NCI-H510A treated with DMSO at 0.1 percent for 48 hours (cell line): ENCODE measurements at regions not wholly inside any gene's neighbourhood (a gene's known extent, or its start where the extent isn't known, plus 50 kb on each side); places are given as distances from the start of the nearest gene placed in this dataset.

Experiments used
- DNase-seq: peaks from one replicate; lab custom pipeline; 2025; lab: John Stamatoyannopoulos, UW

DNA sequence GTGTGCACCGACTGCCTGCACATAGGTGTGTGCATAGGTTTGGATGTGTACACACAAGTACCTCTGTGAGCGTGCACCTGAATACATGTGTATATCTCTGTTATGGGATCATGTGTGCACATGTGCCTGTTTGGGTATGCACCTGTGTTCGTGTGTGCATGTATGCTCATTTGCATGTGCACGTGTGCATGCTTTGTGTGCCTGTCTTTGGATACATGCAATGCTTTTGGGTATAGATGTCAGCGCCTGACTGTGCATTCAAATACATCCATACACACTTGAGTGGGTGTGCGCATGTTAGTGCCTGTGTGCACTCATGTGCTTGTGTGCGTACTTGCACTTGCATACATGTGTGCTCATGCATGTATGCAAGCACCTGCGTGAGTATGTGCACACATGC, 258.1 kb downstream of the IRX2 start:
- no peak for DNase-seq

- no peak for DNase-seq
Measured at GRCh38 chr5:2492476-2492875, 259.0 kb downstream of the IRX2 start.

DNA sequence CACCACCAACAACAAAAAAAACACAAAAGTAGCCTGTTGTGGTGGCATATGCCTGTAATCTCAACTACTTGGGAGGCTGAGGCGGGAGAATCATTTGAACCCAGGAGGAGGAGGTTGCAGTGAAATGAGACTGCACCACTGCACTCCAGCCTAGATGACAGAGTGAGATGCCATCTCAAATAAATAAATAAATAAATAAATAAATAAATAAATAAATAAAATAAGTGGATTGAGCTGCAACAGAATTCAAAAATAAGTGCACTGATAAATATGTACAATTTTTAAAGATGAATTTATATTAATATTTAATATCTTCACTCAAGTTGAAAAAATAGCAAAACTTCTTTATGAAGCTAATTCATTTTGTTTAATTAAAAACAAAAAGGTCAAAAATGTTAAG, 259.6 kb downstream of the IRX2 start:
- DNase-seq, result no peak

DNA sequence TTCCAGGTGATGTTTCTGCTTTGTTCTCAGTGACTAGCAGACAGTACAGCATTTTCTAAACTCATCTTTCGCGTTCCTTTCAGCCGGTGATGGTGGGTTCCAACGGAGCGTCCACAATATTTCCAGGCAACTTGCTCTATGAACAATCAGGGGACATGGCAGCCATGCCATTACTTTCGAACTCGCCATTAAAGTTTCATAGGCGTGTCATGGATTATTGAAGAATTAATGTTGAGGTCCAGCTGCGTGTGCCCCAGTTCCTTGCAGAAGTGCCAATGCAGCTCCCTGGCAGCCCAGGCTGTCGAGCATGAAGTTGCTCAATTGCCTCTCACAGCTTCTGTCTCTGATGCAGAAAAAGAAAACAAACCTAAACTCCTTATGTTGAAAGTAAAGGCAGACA, 262.2 kb downstream of the IRX2 start:
- DNase-seq, result no peak

GRCh38 chr5:2488593-2488992, 262.9 kb downstream of the IRX2 start:
- DNase-seq, result no peak

GRCh38 chr5:2487152-2487763, 264.2 kb downstream of the IRX2 start:
- DNase-seq, result no peak

- no peak for DNase-seq
Measured at GRCh38 chr5:2486373-2486772, 265.1 kb downstream of the IRX2 start.

- no peak for DNase-seq
Measured at GRCh38 chr5:2482778-2483177, 268.7 kb downstream of the IRX2 start.

DNA sequence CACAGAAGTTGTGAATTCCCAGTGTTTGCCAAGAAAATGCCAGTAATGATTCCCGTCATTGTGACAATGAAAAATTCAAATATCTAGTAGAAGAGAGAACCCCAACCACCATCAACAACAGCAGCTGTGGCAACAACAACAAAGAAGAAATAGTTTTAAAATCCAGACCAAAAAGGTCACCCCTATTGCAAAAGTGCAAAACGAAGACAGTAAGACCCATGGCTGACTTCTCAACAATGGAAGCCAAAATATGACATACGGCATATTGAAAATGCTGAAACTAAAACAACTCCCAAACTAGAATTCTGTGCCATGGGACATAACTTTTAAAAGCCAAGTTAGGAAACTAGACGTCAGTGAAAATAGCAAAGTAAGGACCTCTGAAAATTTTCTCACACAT, 270.6 kb downstream of the IRX2 start:
- no peak for DNase-seq

DNA sequence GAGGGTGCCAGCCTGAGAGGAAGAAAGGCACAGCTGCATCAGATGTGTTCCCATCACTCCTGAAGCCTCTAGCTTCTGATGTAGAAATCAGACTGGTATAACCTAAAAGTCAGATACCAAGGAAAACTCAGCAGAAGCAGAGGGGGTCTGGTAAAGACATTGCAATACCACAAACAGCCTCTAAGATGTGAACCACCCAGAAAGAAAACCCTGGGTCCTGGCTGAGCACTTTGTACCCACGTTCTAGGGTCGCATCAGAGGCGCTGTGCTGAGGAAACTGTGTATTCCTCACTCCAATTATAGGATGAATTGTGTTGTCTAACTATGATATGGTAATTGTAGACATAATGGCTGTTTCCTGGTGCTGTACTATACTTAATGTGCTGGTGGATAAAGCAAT, 275.6 kb downstream of the IRX2 start:
- no peak for DNase-seq

DNA sequence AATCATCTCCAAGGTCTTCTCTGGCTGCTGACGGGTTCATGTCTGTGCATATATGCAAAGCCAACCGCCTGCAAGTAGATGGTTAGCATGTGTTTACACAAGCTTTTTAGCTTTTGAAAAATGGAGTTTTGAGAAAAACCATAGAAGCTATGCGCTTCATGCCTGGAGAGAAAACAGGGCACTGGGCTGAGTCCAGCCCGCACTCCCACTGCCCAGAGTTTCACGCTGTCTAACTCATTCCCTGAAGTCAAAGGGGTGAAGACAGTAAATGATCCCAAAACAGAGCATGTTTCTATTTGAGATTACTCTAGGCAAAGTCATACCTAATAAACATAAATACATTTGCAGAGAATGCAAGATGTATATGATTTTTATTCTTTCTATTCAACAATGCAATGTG, 278.8 kb downstream of the IRX2 start:
- DNase-seq, result no peak

DNA sequence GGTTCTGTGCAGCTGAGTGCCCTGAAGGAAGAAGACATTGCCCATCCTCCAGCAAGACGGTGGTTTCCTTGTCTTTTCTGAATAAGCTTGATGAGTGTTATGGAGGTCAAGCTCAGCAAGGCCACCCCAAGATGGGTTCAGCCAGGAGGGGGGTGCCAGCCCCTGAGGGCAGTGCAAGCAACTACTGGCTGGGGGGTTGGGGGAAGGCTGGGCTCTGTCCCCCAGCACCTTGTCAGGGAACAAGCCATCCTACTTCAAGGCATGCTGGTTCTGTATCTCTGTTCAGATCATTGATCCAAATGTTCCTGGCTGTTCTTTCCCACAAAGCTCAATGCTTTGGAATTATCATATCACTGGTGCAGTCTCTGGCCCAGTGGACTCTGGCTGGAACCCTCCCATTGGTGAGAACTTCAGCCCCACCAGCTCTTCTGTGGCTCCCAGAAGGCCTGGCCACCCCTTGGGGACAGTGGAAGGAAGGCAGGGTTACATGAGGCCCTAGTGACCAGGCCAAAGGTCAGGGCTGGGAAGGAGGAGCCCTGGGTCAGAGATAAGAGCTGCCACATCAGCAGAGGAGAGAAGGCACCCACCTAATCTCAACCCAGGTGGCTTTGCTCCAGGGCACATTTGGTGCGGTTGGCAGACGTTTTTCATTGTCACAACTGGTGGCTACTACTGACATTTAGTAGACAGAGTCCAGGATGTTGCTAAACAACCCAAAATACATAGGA, 280.2 kb downstream of the IRX2 start:
- no peak for DNase-seq

DNA sequence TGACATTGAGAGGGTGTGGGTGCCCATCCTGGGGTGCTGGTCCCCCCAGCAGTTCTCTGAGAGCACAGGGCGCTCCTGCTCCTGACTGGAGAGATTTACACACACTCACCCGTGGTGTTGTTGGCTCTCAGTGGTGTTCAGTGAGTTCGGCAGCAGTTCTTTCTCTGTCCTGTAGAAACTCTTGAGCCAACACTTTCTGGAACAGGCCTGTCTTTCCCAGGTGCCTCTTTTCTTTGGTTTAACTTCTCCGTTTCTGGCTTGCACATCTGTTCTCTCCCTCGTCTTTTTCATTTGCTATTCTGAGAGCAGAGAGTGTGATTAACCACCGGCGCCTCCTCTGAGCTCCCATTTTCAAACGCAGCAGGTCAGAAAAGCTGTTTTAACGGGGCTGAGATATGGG, 284.5 kb downstream of the IRX2 start:
- DNase-seq, result no peak

- DNase-seq, result no peak
Measured at GRCh38 chr5:2465383-2465782, 286.1 kb downstream of the IRX2 start.

- no peak for DNase-seq
Measured at GRCh38 chr5:2464141-2464540, 287.3 kb downstream of the IRX2 start.

DNA sequence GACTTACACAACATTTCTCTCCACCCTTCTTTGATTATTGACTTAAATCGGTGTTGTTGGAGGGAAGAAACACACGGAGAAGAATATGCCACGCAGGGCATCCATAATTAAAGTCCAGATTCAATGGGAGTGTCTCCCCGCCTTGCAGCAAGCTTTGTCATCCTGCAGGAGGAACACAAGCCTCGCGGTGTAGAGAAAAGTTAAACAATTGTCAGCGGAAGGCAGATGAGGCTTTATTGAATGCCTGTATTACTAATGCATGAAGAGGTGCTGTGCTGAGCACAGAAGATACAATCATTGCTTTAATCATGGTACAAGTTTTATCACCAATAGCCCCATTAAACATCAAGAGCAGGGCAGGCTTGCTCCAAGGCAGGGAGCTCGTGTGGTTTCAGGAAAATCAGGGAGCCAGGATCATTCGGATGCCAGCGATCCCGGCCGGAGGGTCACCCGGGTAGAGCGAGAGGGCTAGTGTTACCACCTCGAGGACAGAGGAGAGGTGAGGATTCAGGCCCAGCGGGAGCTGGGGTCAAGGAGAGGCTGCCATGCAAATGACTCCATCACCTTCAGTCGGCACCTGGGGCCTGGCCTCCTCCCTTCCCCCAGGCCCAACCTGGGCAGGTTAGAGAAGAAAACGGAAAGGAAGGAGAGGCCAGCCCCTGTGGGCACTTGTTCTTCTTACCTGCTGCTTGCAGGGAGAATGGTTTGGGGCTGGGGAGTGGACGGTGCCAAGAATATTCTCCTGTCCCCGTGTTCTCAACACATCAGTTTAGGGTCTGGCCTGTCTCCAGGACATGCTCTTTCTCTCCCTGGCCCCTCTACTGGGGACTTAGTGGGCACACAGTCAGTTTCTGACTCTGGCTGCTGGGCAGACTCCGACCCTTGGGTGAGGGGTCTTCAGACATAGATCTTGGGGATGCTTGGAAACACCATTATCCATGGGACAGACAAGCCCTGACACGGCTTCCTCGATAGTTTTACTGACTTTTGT, 289.5 kb downstream of the IRX2 start:
- no peak for DNase-seq

- DNase-seq, result no peak
Measured at GRCh38 chr5:2460098-2460497, 291.4 kb downstream of the IRX2 start.

DNA sequence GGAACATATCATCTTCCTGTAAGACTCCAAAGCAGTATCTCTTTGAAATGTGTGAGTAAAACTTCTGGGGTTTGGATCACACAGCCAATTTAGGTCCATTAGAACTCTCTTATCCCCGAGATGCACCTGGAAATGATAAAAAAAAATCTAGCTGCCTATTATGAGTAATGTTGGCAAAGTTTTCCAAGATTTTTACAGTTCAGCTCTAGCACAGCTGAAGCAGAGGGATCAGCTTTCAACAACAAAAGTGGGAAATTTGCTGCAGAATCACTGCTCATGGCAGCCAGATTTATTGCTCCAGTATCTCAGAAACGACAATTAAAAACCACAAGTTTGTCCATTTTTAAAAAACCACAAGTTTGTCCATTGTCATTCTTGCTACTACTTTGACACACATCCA, 292.2 kb downstream of the IRX2 start:
- no peak for DNase-seq

DNA sequence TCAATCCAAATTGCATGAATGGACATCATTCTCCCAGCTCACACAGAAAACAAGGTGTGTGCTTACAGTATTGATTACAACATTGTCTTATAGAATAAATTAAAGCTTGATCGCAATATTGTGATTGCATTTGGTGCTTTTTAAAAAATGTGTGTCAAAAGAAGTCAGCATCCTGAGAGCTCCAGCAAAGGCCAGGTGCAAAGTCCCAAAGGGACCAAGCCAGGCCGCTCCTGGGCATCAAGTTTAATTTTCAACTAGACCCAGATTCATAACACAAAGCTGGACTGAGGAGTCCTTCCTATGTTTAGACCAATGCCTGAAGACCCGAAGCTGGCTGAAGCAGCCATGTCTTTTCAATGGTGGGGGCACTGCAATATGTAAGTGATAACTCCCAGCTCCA, 295.6 kb downstream of the IRX2 start:
- DNase-seq, result no peak

DNA sequence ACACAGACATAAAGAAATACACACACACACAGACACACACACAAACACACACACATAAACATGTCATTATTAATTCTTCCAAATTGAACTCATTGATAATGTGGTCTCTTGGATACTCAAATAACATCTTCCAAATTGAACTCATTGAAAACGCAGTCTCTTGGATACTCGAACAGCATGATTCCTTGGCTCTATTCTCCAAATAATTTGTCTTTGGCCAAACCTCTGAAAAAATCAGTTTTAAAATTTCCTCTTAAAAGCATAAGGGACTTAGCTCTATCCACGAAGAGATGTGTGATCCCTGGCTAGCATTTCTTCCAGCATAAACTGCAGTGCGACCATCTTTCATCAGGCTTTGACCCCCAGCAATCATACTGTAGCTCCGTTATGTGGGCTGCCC, 296.6 kb downstream of the IRX2 start:
- no peak for DNase-seq

GRCh38 chr5:2453781-2454180, 297.7 kb downstream of the IRX2 start:
- no peak for DNase-seq

GRCh38 chr5:2451100-2451499, 300.4 kb downstream of the IRX2 start:
- no peak for DNase-seq
